Fibroblast of upper back skin (primary cell): ENCODE measurements at regions not wholly inside any gene's neighbourhood (a gene's known extent, or its start where the extent isn't known, plus 50 kb on each side); places are given as distances from the start of the nearest gene placed in this dataset.

ENCODE experiments used
- DNase-seq: peaks from one replicate; pipeline ENCODE4 v3.0.0-alpha.2; 2013

GRCh38 chr10:131587976-131588680 is 276.6 kb upstream of the TCERG1L start:
- DNase-seq = no peak

GRCh38 chr10:131588704-131589220 is 277.2 kb upstream of the TCERG1L start:
- no peak for DNase-seq

GRCh38 chr10:131590567-131590966 is 279.0 kb upstream of the TCERG1L start:
- DNase-seq = no peak

- no peak for DNase-seq
These were observed 280.4 kb upstream of the TCERG1L start for GRCh38 chr10:131591936-131592335.

GRCh38 chr10:131609176-131609575 is 291.6 kb upstream of the PPP2R2D start:
- no peak for DNase-seq

- DNase-seq = no peak
These were observed 285.7 kb upstream of the PPP2R2D start for GRCh38 chr10:131615150-131615549.

DNA sequence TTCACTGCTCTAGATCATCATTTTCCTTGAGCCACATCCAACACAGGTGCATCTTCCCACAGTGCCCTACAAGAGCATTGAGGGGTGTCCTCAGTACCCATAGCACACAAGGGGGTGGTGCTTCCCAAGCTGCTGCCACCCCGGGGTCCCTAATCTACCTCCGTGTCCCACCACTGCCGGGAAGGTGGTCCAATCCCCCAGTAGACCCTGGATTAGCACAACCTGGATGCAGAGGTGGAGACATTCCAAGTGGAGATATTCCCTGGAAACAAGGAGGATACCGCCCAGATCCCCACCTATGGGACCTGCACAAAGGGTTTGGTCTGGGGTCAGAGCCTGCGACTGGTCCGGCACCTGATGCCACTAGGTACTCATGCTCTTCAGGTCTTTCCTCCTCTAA is 284.8 kb upstream of the PPP2R2D start:
- no peak for DNase-seq

DNA sequence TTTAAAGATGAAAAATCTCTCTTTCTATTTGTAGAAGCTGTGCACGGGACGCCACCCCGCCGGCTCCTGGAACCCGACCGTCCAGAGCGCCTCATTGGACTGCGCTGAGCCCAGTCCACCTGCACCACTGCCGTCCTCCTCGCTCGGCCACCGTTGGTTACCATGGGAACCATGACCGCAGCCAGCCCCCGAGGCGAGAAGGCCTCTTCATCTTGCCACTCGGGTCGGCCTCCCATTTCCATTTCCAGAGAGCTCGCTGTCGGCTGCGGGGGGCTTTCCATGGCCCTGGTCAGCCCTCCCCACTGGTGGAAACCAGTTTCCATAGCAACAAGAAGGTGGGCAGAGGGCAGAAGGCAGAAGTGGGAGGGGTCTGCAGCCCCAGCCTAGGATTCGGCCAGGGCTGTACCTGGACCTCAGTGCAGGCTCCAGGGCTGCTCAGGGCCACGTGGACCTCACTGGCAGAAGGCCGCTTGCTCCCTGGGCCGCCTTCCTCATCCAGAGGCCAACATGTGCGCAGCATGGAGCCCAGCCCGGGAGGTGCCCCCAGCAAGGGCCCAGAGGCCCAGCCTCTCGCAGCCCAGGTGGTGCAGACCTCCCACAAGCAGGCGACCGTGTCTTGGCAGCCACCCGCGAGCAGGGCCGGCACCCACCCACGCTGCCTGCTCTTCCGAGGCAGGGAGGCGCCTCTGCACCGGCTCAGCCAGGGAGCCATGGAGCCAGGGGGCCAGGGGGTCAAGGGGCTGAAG is 283.5 kb upstream of the PPP2R2D start:
- DNase-seq = no peak

DNA sequence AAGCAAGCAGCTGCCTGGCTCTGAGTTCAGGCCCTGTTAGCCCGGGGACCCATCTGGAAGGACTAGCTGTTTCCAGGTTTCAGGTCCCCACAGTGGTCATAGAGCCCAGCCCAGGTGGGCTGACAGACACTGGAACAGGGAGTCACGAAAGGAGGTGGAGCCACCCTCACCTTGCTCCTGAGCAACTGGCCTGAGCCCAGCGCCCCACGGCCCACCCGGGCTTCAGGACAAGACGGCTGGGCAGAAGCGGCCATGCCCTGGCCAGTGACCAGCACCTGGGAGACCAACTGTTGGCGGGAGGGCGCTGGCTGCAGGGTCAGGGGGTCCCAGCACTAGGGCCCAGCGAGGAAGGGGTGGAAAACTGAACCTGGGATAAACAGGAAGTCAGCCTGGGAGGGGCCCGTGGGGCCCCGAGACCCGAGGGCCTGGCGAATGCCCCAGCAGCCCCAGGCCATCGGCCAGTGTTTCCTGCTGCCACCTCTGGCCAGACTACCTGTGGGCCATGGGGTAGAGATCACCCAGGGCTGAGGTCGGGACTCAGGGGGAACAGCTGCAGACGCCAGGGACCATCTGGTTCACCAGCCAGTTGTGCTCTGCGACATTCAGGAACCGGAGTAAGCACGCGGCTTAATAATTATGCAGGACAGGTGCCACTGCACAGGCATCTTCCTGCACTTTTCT is 282.1 kb upstream of the PPP2R2D start:
- no peak for DNase-seq

DNA sequence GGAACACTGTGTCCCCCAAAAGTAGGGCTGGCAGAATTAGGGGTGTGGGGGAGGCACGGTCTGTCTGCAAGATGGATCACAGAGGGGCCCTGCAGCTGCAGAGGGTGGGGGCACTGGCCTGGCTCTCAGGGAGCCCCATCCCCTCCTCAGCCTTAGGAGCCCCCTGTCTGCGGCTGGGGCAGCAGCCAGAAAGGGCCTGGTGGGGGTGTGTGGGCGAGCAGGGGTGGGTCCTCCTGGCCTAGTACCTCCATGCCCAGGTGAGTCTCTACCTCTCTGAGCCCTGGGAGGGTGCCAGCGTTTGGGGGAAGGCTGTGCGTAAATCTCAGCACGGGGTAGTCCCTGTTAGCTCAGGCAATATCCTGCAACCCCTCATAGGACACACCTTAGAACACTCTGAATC is 280.5 kb upstream of the PPP2R2D start:
- no peak for DNase-seq

DNA sequence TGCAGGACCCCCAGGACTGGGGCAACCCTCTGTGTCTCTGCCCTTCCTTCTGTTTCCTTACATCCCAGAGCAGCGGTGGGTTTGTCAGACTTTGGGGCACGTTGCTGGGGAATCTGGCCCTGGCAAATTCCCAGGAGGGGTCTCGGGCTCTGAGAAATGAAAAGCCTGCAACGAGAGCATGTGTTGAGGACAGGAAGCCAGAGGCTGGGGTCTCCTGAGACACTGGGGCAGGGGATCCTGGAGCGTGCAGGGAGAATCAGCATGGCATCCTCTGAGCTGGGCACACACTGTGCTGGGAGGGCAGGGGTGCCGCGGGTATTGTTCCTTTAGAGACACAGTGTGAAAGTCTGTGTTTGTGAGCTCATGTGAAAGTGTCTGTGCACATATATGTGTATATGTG is 279.9 kb upstream of the PPP2R2D start:
- DNase-seq = no peak

DNA sequence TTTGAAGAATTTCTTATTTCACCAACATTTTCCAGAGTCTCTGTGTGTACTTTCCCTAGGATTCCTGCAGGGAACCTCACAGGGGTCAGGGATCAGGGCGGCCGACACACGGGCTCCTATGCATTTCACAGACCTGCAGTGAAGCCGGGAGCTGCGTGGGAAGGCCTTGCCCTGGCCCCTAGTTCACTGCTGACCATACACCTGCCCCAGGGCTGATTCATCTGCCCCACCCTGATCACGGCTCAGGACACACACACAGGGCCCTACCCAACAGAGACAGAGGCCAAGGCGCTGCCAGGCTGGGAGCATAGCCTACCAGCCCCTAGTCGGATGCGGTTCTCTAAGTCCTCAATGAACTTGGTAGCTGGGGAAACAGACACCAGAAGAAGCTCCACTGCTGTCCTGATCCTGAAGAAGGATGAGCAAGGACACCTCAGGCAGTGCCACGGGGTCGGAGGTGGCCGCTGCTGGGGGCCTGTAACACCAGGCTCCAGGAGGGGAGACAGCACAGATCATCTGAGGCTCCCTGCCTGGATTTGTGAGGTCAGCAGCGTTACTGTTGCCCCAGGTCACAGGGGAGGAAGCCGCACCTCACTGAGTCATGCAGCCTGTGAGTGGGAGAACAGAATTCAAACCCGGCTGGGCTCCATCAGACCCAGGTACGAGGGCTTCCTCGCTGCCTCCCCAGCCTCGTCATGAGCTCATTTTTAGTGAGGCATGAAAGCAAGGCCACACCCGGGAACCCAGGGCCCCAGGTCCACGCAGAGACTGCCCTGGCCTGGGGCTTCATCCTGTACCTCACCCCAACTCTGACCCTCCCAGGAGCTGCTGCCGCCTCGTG is 278.8 kb upstream of the PPP2R2D start:
- no peak for DNase-seq

- DNase-seq = no peak
These were observed 275.8 kb upstream of the PPP2R2D start for GRCh38 chr10:131625041-131625440.

GRCh38 chr10:131626274-131626673 is 274.5 kb upstream of the PPP2R2D start:
- no peak for DNase-seq

DNA sequence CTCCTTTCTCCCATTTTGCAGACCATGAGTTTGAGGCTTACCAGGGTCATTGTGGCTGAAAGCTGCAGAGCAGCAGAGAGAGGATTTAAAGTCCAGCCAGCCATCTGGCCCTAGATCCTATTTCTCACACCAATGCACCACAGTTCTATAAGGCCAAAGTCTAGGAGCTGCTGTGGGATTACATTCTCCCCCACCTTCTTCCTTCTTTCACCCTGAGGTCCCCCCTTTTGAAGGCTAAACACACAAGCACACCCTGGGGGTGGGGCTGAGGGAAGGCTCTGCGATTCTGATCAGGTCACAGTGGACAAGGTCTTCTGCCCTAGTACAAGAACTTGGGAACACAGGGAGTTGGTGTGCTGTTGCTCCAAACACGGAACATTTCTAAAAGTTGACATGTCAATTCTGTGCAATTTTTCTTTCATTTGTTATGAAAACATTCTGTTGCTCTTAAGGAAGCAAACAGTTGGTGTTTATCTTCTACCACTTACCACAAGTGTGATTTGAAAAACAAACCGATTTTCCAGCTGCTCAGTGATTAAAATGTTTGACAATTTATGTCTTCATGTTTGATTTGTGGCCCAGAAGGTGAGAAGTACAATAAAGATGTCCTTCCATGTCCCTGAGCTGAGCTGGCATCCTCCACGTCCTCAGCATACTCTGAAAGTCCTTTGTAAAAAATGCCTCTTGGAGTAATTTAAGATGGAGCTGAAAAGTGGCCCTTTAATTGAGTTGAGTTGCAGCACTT is 271.6 kb upstream of the PPP2R2D start:
- DNase-seq = no peak

DNA sequence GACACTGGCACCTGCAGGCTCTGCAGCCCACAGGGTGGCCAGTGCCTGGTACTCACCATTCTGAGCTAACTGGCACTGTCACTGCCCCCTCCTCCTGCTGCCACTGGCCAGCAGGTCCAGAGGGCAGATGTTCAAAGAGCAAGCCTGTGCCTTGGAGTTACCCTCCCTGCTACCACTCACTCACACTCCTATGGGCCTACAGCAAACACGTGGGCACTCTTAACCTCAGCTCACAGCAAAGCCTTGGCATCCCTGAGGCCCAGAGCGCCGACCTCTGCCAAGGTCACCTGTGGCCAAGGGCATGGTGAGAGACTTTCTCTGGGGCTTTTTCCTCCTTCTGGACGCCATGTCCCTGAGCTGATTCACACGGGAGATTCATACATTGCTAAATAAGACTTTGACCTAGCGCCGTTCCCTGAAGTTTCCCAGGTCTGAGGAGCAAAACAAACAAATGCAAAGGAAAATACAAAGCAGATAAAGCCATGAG is 270.0 kb upstream of the PPP2R2D start:
- no peak for DNase-seq

DNA sequence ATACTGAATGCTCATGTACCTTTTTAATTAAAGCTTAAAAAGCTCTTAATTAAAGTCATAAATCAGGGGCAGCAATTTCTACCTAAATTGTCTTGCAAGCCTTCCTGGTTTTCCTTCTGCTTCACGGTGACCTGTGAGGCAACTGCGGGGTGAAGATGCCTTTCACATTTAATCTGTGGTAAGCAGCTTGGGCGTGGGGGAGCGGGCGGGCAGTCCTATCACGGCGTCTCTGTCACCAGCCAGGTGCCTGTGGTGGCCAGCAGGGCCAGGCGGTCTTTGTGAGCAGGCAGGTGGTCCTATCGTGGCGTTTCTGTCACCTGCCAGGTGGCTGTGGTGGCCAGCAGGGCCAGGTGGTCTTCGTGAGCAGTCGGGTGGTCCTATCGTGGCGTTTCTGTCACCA is 269.2 kb upstream of the PPP2R2D start:
- no peak for DNase-seq

GRCh38 chr10:131635564-131636015 is 265.2 kb upstream of the PPP2R2D start:
- DNase-seq = no peak

DNA sequence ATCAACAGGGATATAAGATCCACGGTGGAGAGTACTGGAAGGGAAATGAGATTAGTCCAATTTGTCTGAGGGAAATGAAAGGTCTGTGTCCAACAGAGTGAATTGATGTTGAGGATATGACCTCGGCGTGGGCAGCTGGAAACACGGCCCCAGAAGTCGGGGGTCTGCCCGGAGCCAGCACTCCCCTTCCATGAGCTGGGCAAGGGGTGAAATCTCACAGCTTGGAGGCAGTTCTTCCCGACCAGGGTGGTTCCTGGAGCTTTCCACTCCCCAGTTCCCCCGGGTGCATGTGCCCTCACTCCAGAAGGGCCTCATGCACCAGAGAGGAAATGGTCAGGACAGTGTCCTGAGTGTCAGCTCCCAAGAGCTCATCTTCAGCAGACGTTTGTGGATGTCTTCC is 264.7 kb upstream of the PPP2R2D start:
- DNase-seq = no peak

GRCh38 chr10:131636841-131637724 is 263.7 kb upstream of the PPP2R2D start:
- DNase-seq = no peak
